ENCODE measurements at regions not wholly inside any gene's neighbourhood (a gene's known extent, or its start where the extent isn't known, plus 50 kb on each side); places are given as distances from the start of the nearest gene placed in this dataset.

DNA sequence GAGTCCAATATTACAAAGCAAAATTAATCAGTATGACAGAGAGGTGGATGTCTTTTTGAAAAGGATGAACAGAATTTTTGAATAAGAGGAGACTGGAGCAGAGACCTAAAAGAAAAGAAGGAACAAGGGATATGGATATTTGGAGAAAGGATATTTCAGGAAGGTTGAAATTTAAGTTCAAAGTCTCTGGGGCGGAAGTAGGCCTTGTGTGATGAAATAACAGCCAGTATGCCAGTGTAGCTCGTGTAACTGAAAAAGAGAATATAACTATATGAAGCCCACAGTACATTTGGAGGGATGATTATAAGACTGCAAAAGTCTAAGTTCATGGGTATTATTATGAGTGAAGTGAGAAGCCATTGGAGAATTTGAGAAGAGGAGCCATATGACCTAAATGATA, 766.7 kb downstream of the GBE1 start:
- TF ChIP-seq POLR2AphosphoS5 (IDR thresholded peaks at IDR 0.05), result no peak
- TF ChIP-seq, protein P1, sequence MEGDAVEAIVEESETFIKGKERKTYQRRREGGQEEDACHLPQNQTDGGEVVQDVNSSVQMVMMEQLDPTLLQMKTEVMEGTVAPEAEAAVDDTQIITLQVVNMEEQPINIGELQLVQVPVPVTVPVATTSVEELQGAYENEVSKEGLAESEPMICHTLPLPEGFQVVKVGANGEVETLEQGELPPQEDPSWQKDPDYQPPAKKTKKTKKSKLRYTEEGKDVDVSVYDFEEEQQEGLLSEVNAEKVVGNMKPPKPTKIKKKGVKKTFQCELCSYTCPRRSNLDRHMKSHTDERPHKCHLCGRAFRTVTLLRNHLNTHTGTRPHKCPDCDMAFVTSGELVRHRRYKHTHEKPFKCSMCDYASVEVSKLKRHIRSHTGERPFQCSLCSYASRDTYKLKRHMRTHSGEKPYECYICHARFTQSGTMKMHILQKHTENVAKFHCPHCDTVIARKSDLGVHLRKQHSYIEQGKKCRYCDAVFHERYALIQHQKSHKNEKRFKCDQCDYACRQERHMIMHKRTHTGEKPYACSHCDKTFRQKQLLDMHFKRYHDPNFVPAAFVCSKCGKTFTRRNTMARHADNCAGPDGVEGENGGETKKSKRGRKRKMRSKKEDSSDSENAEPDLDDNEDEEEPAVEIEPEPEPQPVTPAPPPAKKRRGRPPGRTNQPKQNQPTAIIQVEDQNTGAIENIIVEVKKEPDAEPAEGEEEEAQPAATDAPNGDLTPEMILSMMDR (IDR thresholded peaks at IDR 0.05), result no peak
- no peak for TF ChIP-seq POLR2A (IDR thresholded peaks at IDR 0.05)

All from prostate gland (tissue), 2 donors.